Left ventricle myocardium inferior (tissue), 1 donor: ENCODE measurements at regions not wholly inside any gene's neighbourhood (a gene's known extent, or its start where the extent isn't known, plus 50 kb on each side); places are given as distances from the start of the nearest gene placed in this dataset.

Experiments
- DNase-seq: peaks from one replicate; pipeline ENCODE4 v3.0.0-alpha.2; 2020
- H3K27ac ChIP-seq: fragments of 200-600 bp; replicated peaks from 2 replicates; pipeline ENCODE4 v1.8.0; 2021
- H3K27me3 ChIP-seq: fragments of 200-600 bp; 2 replicates; pipeline ENCODE4 v1.8.0; 2021; ENCODE audit warnings: low read depth
- H3K36me3 ChIP-seq: fragments of 200-600 bp; 2 replicates; pipeline ENCODE4 v1.8.0; 2021
- H3K4me1 ChIP-seq: fragments of 200-600 bp; 2 replicates; pipeline ENCODE4 v1.8.0; 2021
- H3K4me3 ChIP-seq: fragments of 200-600 bp; 2 replicates; pipeline ENCODE4 v1.8.0; 2021; ENCODE audit warnings: mild to moderate bottlenecking, moderate library complexity
- H3K9me3 ChIP-seq: fragments of 200-600 bp; replicated peaks from 2 replicates; pipeline ENCODE4 v1.8.0; 2021
- CTCF ChIP-seq: fragments of 200-600 bp; IDR thresholded peaks from 2 replicates; pipeline ENCODE4 v1.8.0; 2021; ENCODE audit warnings: antibody characterized with exemption, mild to moderate bottlenecking, borderline replicate concordance
- intact Hi-C: fragments of 100-400 bp; cut with micrococcal nuclease; formaldehyde crosslinking; loops from one replicate; pipeline ENCODE4 v1.11.0; 2022
- donor health status: DM: no; HTN: yes; CAD: no; lungs with severe emphysema.

GRCh38 chr4:79023799-79024770 lies 84.8 kb upstream of the PAQR3 start:
- no peak for DNase-seq
- TF ChIP-seq CTCF = no peak
- no peaks in the 10 kb centered on the region for H3K9me3 ChIP-seq
- H3K4me3 ChIP-seq = no peak overlapping the region
- H3K27ac ChIP-seq = no peak overlapping the region
- intact Hi-C loops = no loop called here
- no peaks in the 10 kb centered on the region for H3K4me1 ChIP-seq
- H3K27me3 ChIP-seq = no peaks in the 10 kb centered on the region
- H3K36me3 ChIP-seq = no peaks in the 10 kb centered on the region

DNA sequence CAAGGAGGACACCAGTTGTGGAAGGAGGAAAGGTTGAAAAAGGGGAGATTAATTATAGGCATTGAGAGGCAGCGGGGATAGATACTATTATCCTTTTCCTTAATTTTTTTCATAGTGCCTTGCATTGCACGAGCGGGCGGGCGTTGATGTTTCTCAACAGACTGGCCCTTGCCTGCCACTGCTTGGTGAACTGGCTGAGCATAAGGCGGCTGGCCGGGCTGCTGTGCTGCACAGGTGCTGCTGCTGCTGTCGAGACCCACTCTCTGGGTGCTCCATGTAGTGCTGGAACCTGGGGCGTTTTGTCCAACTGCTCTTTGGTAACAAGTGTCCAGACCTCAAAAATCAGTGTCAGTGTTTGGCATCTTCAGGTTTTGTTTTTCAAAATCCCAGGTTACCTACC lies 83.3 kb upstream of the PAQR3 start:
- no peak for DNase-seq
- no peaks in the 10 kb centered on the region for H3K9me3 ChIP-seq
- H3K4me1 ChIP-seq = no peaks in the 10 kb centered on the region
- H3K27me3 ChIP-seq = no peaks in the 10 kb centered on the region
- intact Hi-C loops = no loop called here
- TF ChIP-seq CTCF = no peak
- no peak overlapping the region for H3K4me3 ChIP-seq
- H3K36me3 ChIP-seq = no peaks in the 10 kb centered on the region
- H3K27ac ChIP-seq = no peak overlapping the region

GRCh38 chr4:79017481-79017880 lies 78.2 kb upstream of the PAQR3 start:
- Histone ChIP-seq H3K27me3 (no peaks in the 10 kb centered on the region), H3K9me3 (no peaks in the 10 kb centered on the region), H3K4me3 (no peak overlapping the region), H3K4me1 (no peaks in the 10 kb centered on the region), H3K27ac (no peak overlapping the region), H3K36me3 (no peaks in the 10 kb centered on the region)
- intact Hi-C loops = no loop called here
- no peak for TF ChIP-seq CTCF
- DNase-seq = no peak

GRCh38 chr4:79016878-79017277 lies 77.6 kb upstream of the PAQR3 start:
- DNase-seq = no peak
- Histone ChIP-seq H3K4me3 (no peak overlapping the region), H3K36me3 (no peaks in the 10 kb centered on the region), H3K9me3 (no peaks in the 10 kb centered on the region), H3K4me1 (no peaks in the 10 kb centered on the region), H3K27me3 (no peaks in the 10 kb centered on the region), H3K27ac (no peak overlapping the region)
- intact Hi-C loops = no loop called here
- no peak for TF ChIP-seq CTCF

DNA sequence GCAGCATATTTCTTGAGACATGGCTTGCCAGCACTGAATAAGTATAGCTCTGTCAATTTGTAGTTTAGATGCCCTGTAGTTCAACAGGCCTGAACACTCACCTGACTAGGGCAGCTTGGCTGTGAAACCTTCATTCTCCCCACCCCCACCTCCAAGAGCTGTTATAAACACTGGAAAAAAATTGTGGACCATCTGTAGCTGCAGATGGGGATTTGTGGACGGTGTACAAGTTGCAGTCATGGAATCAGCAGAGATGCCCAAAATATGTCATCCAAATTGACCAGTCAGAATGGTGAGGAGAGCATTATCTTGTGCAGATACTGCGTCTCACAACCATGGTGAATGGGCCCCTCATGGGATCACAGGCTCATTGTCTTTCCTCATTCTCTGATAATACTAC lies 76.2 kb upstream of the PAQR3 start:
- no peak for TF ChIP-seq CTCF
- Histone ChIP-seq H3K27me3 (no peaks in the 10 kb centered on the region), H3K27ac (no peak overlapping the region)

More for the DNA sequence above, 76.2 kb upstream of the PAQR3 start:
- Histone ChIP-seq H3K9me3 (no peaks in the 10 kb centered on the region), H3K4me3 (no peak overlapping the region), H3K36me3 (no peaks in the 10 kb centered on the region), H3K4me1 (no peaks in the 10 kb centered on the region)
- intact Hi-C loops = no loop called here
- DNase-seq = no peak
